Central memory CD4-positive, alpha-beta T cell (primary cell): ENCODE measurements at regions not wholly inside any gene's neighbourhood (a gene's known extent, or its start where the extent isn't known, plus 50 kb on each side); places are given as distances from the start of the nearest gene placed in this dataset.

ENCODE experiments used
- DNase-seq: peaks from one replicate; pipeline ENCODE4 v3.0.0; 2022

GRCh38 chr12:65631621-65632111, 192.6 kb upstream of the HMGA2 start:
- DNase-seq = no peak

DNA sequence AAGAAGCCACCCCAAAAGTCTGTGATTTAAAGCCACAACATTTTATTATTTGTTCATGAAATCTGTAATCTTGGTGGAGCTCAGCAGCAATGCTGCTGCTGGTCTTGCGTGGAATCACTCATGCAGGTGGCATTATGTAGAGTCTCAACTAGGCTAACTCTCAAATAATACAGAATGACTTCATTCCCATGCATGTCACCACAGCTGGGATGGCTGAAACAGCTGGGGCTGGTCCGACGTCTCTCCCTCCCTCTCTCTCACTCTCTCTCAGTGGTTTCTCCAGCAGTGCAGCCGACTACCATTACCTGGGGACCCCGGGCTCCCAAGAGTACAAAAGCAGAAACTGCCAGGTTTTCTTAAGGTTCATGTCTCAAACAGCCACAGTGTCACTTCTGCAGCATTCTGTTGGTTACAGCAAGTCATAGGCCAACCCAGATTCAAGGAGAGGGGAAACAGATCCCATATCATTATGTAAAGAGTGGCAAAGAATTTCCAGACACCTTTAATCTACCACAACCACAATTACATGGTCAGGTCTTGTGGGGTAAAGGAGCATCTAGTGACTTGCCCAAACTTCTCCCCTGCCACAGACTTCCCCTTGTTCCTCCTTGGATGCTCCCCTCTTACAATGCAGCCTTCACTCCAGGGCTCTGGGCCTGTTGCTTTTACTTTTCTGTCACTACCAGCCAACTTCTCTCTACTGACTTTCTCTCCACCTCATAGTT, 192.0 kb upstream of the HMGA2 start:
- no peak for DNase-seq

DNA sequence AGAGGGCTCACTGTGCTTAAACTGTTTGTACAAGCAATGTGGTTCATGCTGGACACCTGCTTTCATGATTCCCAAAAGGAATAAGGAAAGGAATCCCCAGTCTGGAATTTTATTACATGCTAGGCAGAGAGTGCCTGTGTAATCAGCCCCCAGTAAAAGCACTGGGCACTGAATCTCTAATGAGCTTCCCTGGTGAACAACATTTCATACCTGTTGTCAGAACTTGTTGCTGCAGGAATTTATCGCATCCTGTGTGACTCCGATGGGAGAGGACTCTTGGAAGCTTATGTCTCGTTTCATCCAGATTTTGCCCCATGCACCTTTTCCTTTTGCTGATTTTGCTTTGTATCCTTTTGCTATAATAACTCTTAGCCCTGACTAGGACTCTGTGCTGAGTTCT, 190.2 kb upstream of the HMGA2 start:
- DNase-seq = no peak

- DNase-seq = no peak
Observed at GRCh38 chr12:65634626-65635331, 189.5 kb upstream of the HMGA2 start.

GRCh38 chr12:65636436-65636835, 187.8 kb upstream of the HMGA2 start:
- no peak for DNase-seq

GRCh38 chr12:65637150-65637549, 187.1 kb upstream of the HMGA2 start:
- no peak for DNase-seq

DNA sequence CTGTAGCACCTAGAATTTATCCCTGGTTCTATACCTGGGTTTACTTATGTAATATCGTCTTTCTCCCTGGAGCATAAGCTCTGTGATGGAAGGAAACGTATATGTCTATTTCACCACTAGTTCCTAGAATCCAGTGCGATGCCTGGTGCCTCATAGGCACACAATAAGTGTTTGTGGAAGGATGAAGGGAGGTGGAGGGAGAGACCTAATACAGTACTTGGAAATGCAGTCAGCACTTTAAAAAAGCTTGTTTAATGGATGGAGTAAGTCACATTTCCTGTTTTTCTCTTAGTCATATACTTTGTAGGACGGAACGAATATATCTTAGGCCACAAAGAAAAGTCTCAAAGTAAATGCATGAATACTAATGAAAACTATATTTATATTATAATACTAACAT, 186.5 kb upstream of the HMGA2 start:
- no peak for DNase-seq

DNA sequence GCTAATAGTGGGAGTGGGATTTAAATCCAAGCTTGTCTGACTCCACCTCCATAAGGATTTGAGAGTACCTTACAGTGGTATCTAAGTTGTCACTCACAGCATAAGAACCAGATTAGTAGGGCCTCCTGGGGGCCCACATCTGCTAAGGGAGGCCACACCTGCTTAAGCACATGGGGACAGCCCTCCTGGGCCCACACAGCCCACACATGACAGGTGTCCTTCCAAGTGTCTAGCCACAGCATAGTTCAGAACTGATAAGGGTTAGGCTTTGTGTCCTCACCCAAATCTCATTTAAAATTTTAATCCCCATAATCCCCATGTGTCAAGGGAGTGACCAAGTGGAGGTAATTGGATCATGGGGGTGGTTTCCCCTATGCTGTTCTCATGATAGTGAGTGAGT, 186.0 kb upstream of the HMGA2 start:
- DNase-seq = no peak

GRCh38 chr12:65640489-65640901, 183.8 kb upstream of the HMGA2 start:
- no peak for DNase-seq

- DNase-seq = no peak
Observed at GRCh38 chr12:65642061-65642661, 182.1 kb upstream of the HMGA2 start.

- DNase-seq = no peak
Observed at GRCh38 chr12:65643171-65643570, 181.1 kb upstream of the HMGA2 start.

- no peak for DNase-seq
Observed at GRCh38 chr12:65643595-65644386, 180.5 kb upstream of the HMGA2 start.

GRCh38 chr12:65646127-65646643, 178.1 kb upstream of the HMGA2 start:
- no peak for DNase-seq

- no peak for DNase-seq
Observed at GRCh38 chr12:65647074-65647473, 177.2 kb upstream of the HMGA2 start.

- no peak for DNase-seq
Observed at GRCh38 chr12:65648461-65648860, 175.8 kb upstream of the HMGA2 start.

- DNase-seq = no peak
Observed at GRCh38 chr12:65649126-65649525, 175.2 kb upstream of the HMGA2 start.

DNA sequence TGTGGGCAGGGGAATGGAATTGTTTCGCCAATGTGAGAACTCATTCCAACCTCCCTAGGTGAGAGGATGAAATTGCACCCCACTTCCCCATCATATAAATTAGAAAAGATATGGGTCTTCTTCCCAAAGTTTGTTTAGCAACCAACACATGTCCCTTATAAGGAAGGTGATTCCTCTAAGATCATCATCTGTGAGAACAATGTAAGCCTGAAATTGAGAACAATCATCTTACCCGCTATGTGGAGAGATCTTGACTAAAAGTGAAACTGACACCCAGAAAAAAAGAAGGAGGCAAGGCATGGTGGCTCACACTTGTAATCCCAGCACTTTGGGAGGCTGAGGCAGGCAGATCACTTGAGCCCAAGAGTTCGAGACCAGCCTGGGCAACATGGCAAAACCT, 173.2 kb upstream of the HMGA2 start:
- DNase-seq = no peak

DNA sequence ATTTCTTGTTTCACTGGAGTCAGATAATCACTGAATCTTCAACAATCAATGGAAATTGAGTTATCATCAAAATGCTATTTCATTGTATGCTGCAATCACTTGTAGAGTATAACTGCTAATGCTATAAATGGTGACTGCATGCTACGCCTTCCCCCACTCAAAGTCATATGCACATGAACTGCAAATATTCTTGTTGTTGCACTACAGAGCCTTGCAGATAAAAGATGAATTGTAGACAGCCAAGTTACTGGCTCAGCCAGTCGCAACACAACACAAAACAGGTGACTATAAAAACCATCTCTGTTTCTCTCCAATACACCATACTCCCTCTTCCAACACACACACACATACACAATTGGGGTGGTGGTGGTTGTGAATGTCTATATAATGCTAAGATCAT, 171.0 kb upstream of the HMGA2 start:
- no peak for DNase-seq

DNA sequence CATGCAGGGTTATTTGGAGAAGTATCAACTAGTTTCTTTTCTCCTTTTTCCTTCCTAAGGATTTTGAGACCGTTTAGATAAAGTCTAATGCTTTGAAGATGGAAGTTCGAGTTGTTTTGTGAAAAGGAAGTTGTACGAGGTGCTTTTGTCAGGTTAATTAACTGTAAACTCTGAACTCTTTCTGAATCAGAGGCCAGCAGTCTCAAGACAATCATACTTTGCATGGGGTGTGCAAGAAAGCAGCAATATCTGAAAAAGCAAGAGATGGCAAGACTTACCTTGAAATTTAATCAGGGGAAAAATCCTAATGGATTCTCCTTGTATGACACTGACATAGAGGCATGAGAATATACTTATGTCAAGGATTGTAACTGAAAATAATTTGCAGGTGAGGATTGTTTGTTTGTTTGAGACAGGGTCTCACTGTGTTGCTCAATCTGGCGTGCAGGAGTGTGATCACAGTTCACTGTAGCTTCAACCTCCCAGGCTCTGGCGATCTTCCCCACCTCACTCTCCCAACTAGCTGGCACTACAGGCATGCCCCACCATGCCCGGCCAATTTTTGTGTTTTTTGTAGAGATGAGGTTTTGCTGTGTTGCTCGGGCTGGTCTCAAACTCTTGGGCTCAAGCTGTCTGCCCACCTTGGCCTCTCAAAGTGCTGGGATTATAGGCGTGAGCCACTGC, 170.2 kb upstream of the HMGA2 start:
- DNase-seq = no peak

DNA sequence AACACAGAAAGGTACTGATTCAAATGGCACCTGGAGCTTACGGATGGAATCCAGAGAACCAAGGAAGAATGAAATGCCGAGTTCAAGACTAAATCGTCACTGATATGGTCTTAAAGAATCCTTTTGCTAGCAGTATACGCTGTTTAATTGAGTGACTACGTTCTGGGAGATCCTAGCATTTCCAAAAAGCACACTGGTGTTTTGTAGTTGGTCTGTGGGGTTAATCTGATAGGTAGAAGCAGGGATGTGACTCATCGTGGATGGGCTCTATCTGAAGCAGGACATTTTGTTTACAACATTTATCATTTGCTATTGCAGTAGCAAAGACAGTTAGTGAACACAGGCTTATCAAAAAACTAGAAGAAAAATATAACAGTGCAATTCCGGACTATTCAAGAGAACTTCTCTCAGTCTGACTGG, 169.2 kb upstream of the HMGA2 start:
- no peak for DNase-seq

GRCh38 chr12:65656156-65656882, 168.0 kb upstream of the HMGA2 start:
- DNase-seq = no peak
